ENCODE measurements at regions not wholly inside any gene's neighbourhood (a gene's known extent, or its start where the extent isn't known, plus 50 kb on each side); places are given as distances from the start of the nearest gene placed in this dataset.
"Not testable (repeated sequence)": the region's sequence is repeated elsewhere in the genome, so short reads cannot be mapped to it uniquely, and the experiment has no call there.

GRCh38 chr4:108428923-108429322, 191.5 kb upstream of the RPL34 start:
- DNase-seq = no peak
- in situ Hi-C loops (cut with HindIII; ENCODE audit: low pct_ligation_motif_present, low pct_unique_long_range_greater_than_20kb, low sequenced_read_pairs) = no loop called here

GRCh38 chr4:108427946-108428485, 192.4 kb upstream of the RPL34 start:
- no peak for DNase-seq
- in situ Hi-C loops (cut with HindIII; ENCODE audit: low pct_ligation_motif_present, low pct_unique_long_range_greater_than_20kb, low sequenced_read_pairs) = no loop called here

GRCh38 chr4:108426493-108426892, 193.9 kb upstream of the RPL34 start:
- in situ Hi-C loops (cut with HindIII; ENCODE audit: low pct_ligation_motif_present, low pct_unique_long_range_greater_than_20kb, low sequenced_read_pairs) = no loop called here
- no peak for DNase-seq

GRCh38 chr4:108425988-108426387, 194.4 kb upstream of the RPL34 start:
- in situ Hi-C loops (cut with HindIII; ENCODE audit: low pct_ligation_motif_present, low pct_unique_long_range_greater_than_20kb, low sequenced_read_pairs) = no loop called here

DNA sequence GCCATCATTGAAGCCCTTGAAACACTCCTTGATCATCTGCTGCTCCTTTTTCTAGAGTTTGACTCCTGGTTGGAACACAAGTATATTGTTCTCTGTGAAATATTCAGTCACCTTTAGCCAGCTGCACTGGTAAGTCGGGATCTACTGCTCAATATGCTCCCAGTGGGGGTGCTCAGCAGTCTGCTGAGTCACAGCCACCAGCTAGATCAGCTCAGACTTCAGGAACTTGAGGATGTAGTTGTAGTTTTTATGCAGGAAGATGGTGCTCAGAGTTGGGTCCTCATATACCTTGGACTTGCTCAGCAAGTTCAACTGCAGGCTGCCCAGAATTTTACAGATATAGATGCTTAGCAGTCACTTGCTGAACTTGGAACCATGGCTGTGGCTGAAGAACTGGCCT, 202.5 kb upstream of the RPL34 start:
- DNase-seq = no peak
- in situ Hi-C loops (cut with HindIII; ENCODE audit: low pct_ligation_motif_present, low pct_unique_long_range_greater_than_20kb, low sequenced_read_pairs) = no loop called here

More at GRCh38 chr4:108425988-108426387, 194.4 kb upstream of the RPL34 start:
- no peak for DNase-seq

- no peak for DNase-seq
- in situ Hi-C loops (cut with HindIII; ENCODE audit: low pct_ligation_motif_present, low pct_unique_long_range_greater_than_20kb, low sequenced_read_pairs) = no loop called here
Measured at GRCh38 chr4:108416831-108417230, 203.5 kb upstream of the RPL34 start.

DNA sequence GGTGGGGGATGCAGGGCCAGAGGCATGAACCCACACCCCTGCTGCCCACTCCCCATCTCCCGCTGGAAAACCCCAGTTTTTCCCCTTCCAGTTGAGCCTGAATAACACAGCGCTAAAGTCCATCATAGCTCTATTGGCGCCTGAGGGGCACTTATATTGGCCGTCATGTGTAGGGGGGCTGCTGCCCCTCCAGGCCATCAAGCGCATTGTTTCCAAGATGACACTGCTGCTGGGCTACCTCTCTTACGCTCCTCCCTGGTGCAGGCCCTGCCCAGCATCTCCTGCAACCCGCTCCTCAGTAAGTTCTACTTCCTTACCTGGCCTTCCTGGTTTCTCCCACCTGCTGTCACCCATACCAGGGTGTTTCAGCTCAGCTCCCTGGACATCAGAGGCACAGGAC, 205.0 kb upstream of the RPL34 start:
- in situ Hi-C loops (cut with HindIII; ENCODE audit: low pct_ligation_motif_present, low pct_unique_long_range_greater_than_20kb, low sequenced_read_pairs) = no loop called here
- DNase-seq = no peak

GRCh38 chr4:108411836-108412235, 208.5 kb upstream of the RPL34 start:
- in situ Hi-C loops (cut with HindIII; ENCODE audit: low pct_ligation_motif_present, low pct_unique_long_range_greater_than_20kb, low sequenced_read_pairs) = no loop called here
- DNase-seq = no peak

- in situ Hi-C loops (cut with HindIII; ENCODE audit: low pct_ligation_motif_present, low pct_unique_long_range_greater_than_20kb, low sequenced_read_pairs); DNase-seq: not testable (repeated sequence)
Measured at GRCh38 chr4:108409691-108410090, 210.7 kb upstream of the RPL34 start.

GRCh38 chr4:108405586-108405985, 214.8 kb upstream of the RPL34 start:
- no peak for DNase-seq
- in situ Hi-C loops (cut with HindIII; ENCODE audit: low pct_ligation_motif_present, low pct_unique_long_range_greater_than_20kb, low sequenced_read_pairs) = no loop called here

DNA sequence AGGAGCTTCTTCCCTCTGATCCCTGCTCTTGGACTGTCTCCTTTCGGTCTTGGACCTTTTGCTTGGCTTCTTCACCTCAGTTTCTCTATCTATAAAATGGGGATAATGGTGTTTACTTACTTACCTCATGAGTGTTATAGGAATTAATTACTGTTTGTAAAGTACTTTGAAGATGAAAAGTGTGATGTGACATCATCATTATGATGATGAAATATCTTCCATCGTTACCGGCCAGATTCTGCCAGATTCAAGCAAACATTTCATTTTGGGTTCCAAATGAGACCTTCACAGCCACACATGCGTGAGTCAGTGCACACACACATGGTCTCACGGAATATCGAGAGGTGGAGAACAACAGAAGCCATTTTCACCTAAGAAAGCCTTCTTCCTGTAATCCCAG, 220.1 kb upstream of the RPL34 start:
- DNase-seq = no peak
- in situ Hi-C loops (cut with HindIII; ENCODE audit: low pct_ligation_motif_present, low pct_unique_long_range_greater_than_20kb, low sequenced_read_pairs) = no loop called here

GRCh38 chr4:108399610-108400265, 220.6 kb upstream of the RPL34 start:
- in situ Hi-C loops (cut with HindIII; ENCODE audit: low pct_ligation_motif_present, low pct_unique_long_range_greater_than_20kb, low sequenced_read_pairs) = no loop called here
- no peak for DNase-seq

DNA sequence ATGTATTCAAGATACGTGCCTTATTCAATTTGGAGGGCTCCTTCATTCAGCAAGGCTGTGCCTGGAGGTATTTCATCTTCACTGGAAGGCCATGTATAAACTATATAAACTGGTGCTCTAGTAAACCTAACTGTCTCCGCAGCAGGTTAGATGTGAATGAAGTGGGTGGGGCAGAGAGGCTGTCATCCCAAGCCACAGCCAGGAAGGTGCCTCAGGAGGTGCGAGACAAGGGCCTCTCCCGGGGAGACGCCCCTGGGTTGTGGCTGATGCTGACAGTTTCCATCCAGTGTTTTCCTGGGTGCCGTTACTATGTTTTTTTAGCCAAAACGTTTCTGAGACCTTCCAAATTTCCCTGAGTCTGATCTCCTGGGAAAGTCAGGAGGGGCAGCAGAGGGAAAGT, 221.5 kb upstream of the RPL34 start:
- no peak for DNase-seq
- in situ Hi-C loops (cut with HindIII; ENCODE audit: low pct_ligation_motif_present, low pct_unique_long_range_greater_than_20kb, low sequenced_read_pairs) = no loop called here

DNA sequence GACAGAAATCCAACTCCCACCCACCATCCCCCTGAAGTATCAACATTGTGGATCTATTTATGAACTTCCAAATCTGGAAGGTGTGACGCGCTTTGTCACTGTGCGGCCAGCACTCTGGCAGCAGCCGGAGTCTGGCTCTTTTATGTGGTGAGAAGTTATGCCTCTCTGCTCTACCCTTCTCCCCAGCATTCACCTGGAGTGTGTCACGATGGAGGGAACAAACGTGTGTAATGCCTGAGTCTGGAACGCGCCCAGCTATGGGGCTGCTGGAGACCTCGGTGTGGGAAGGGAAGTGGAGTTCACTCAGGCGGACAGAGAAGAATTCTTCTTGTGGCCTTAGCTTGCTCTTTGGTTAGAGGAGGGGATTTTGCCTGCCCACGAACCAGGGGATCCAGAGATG, 222.1 kb upstream of the RPL34 start:
- in situ Hi-C loops (cut with HindIII; ENCODE audit: low pct_ligation_motif_present, low pct_unique_long_range_greater_than_20kb, low sequenced_read_pairs) = no loop called here
- DNase-seq = no peak

DNA sequence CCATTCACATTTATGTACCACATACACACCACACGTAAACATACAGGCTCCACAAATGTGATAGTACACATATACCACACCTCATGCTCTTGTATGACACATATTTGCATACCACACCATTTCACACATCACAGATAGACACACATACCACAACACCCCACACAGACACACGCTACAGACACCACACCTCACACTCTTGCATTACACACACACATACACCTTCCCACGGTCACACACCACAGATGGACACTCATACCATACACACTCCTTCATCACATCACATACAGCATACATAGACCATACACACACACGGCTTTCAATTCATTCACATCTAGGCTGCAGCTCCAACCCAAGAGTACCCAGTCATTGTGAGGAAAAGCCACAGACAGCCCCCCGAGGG, 222.5 kb upstream of the RPL34 start:
- in situ Hi-C loops (cut with HindIII; ENCODE audit: low pct_ligation_motif_present, low pct_unique_long_range_greater_than_20kb, low sequenced_read_pairs) = no loop called here

GRCh38 chr4:108396900-108397497, 223.4 kb upstream of the RPL34 start:
- DNase-seq = no peak
- in situ Hi-C loops (cut with HindIII; ENCODE audit: low pct_ligation_motif_present, low pct_unique_long_range_greater_than_20kb, low sequenced_read_pairs) = no loop called here

More for the DNA sequence above, 222.5 kb upstream of the RPL34 start:
- DNase-seq = no peak

- in situ Hi-C loops (cut with HindIII; ENCODE audit: low pct_ligation_motif_present, low pct_unique_long_range_greater_than_20kb, low sequenced_read_pairs) = no loop called here
Measured at GRCh38 chr4:108395786-108396185, 224.6 kb upstream of the RPL34 start.

DNA sequence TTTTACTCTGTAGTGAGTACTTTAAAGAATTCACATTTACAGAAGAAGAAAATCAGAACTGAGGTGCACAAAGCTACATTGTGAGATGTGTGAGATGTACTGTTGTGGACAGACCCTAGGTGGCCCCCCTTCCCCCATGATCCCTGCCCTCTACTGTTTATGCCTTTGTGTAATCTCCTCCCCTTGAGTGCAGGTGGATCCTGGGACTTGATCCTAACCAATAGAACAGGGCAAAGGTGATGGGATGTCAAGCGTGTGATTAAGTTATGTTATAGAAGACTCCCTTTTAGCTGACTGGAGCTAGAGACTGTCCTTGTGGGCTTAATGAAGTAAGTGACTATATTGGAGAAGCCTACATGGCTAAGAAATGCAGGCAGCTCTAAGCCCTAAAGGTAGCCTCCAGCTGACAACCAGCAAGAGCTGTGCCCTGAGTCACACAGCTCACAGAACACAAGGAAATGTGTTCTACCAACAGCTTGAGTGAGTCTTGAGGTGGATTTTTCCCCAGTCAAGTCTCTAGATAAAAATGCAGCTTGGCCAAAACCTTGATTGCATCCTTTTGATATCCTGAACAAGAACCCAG, 225.2 kb upstream of the LEF1 start:
- in situ Hi-C loops (cut with HindIII; ENCODE audit: low pct_ligation_motif_present, low pct_unique_long_range_greater_than_20kb, low sequenced_read_pairs) = no loop called here
- no peak for DNase-seq

More at GRCh38 chr4:108395786-108396185, 224.6 kb upstream of the RPL34 start:
- DNase-seq = no peak

GRCh38 chr4:108391701-108392455, 223.1 kb upstream of the LEF1 start:
- in situ Hi-C loops (cut with HindIII; ENCODE audit: low pct_ligation_motif_present, low pct_unique_long_range_greater_than_20kb, low sequenced_read_pairs) = no loop called here

More at GRCh38 chr4:108391701-108392455, 223.1 kb upstream of the LEF1 start:
- DNase-seq = no peak

Data from ACHN (cell line).